DOHH2 (cell line): ENCODE measurements at regions not wholly inside any gene's neighbourhood (a gene's known extent, or its start where the extent isn't known, plus 50 kb on each side); places are given as distances from the start of the nearest gene placed in this dataset.

ENCODE experiments used
- H3F3A ChIP-seq: fragments of 200-600 bp; sonication (generic), shearing (Covaris generic); 2 replicates; pipeline ENCODE4 v1.6.0; 2016; ENCODE audit warnings: antibody characterized with exemption, mild to moderate bottlenecking; ENCODE audit not compliant: control insufficient read depth, insufficient read depth
- H3K27ac ChIP-seq: fragments of 200-600 bp; sonication (generic); 2 replicates; pipeline ENCODE4 v1.5.1; 2014; ENCODE audit warnings: low read depth, mild to moderate bottlenecking, low read length, moderate library complexity
- H3K27me3 ChIP-seq: fragments of 200-600 bp; sonication (generic); 2 replicates; pipeline ENCODE4 v1.6.1; 2014; ENCODE audit warnings: mild to moderate bottlenecking, low read length, mixed read lengths; ENCODE audit not compliant: control insufficient read depth
- H3K36me3 ChIP-seq: fragments of 200-600 bp; sonication (generic); 2 replicates; pipeline ENCODE4 v1.6.1; 2014; ENCODE audit warnings: mild to moderate bottlenecking, low read length, moderate library complexity, mixed read lengths; ENCODE audit not compliant: control insufficient read depth
- H3K4me1 ChIP-seq: fragments of 200-600 bp; sonication (generic); 2 replicates; pipeline ENCODE4 v1.6.1; 2014; ENCODE audit warnings: mild to moderate bottlenecking, low read length, mixed read lengths; ENCODE audit not compliant: control insufficient read depth
- H3K4me2 ChIP-seq: fragments of 200-600 bp; sonication (generic); 2 replicates; pipeline ENCODE4 v1.6.0; 2014; ENCODE audit warnings: mild to moderate bottlenecking, low read length, moderate library complexity
- H3K4me3 ChIP-seq: fragments of 200-600 bp; sonication (generic); 2 replicates; pipeline ENCODE4 v1.5.1; 2014; ENCODE audit warnings: mild to moderate bottlenecking, low read length, mixed read lengths
- H3K79me2 ChIP-seq: fragments of 200-600 bp; sonication (generic); 2 replicates; pipeline ENCODE4 v1.6.1; 2014; ENCODE audit warnings: mild to moderate bottlenecking, low read length, mixed read lengths; ENCODE audit not compliant: control insufficient read depth
- H3K9me2 ChIP-seq: fragments of 200-600 bp; sonication (generic); replicated peaks from 2 replicates; pipeline ENCODE4 v1.6.1; 2014; ENCODE audit warnings: mild to moderate bottlenecking, low read length, mixed read lengths; ENCODE audit not compliant: control insufficient read depth
- H3K9me3 ChIP-seq: fragments of 200-600 bp; sonication (generic); 2 replicates; pipeline ENCODE4 v1.6.1; 2014; ENCODE audit warnings: antibody characterized with exemption, low read length, mixed read lengths; ENCODE audit not compliant: control insufficient read depth, insufficient read depth
- H4K20me1 ChIP-seq: fragments of 200-600 bp; sonication (generic); 2 replicates; pipeline ENCODE4 v1.6.0; 2014; ENCODE audit warnings: low read depth, mild to moderate bottlenecking, antibody characterized with exemption, low read length, moderate library complexity; ENCODE audit not compliant: control insufficient read depth, insufficient read depth
- EZH2phosphoT487 ChIP-seq: fragments of 200-600 bp; sonication (generic); IDR thresholded peaks from 2 replicates; pipeline ENCODE4 v1.6.1; 2017; ENCODE audit warnings: borderline replicate concordance, mild to moderate bottlenecking, antibody characterized with exemption, low read length, moderate library complexity, mixed read lengths
- TF ChIP-seq, protein P1 (sequence below): fragments of 200-600 bp; sonication (generic); IDR thresholded peaks from one replicate; pipeline ENCODE4 v1.5.1; 2014; ENCODE audit warnings: antibody characterized with exemption, mild to moderate bottlenecking, low read depth, low read length; ENCODE audit not compliant: poor library complexity, severe bottlenecking

DNA sequence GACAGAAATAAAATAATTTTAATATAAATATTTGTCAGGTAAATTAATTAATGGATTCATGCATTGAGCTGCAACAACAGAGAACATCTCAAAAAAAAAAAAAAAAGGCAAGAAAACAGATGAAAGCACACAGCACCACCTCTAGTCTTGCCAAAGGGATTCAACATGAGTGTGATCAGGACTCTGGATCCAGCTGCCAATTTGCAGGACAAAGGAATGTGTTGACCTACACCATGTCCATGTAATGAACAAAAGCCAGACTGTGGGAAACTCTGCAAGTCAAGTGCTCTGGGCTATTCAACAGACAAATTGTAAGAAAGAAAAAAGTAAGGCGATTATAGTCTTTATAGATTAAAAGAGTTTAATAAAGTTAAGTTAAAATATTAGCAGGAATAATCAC, 769.3 kb downstream of the TLR4 start:
- Histone ChIP-seq H3K27ac (no peak overlapping the region), H3K4me3 (no peak overlapping the region), H3K36me3 (no peaks in the 10 kb centered on the region), H3K9me3 (no peaks in the 10 kb centered on the region), H3K4me2 (no peak overlapping the region), H3K9me2 (no peaks in the 10 kb centered on the region), H3K27me3 (no peaks in the 10 kb centered on the region), H3K4me1 (no peaks in the 10 kb centered on the region), H4K20me1 (no peaks in the 10 kb centered on the region), H3F3A (no peaks in the 10 kb centered on the region), H3K79me2 (no peaks in the 10 kb centered on the region)
- TF ChIP-seq, protein P1, sequence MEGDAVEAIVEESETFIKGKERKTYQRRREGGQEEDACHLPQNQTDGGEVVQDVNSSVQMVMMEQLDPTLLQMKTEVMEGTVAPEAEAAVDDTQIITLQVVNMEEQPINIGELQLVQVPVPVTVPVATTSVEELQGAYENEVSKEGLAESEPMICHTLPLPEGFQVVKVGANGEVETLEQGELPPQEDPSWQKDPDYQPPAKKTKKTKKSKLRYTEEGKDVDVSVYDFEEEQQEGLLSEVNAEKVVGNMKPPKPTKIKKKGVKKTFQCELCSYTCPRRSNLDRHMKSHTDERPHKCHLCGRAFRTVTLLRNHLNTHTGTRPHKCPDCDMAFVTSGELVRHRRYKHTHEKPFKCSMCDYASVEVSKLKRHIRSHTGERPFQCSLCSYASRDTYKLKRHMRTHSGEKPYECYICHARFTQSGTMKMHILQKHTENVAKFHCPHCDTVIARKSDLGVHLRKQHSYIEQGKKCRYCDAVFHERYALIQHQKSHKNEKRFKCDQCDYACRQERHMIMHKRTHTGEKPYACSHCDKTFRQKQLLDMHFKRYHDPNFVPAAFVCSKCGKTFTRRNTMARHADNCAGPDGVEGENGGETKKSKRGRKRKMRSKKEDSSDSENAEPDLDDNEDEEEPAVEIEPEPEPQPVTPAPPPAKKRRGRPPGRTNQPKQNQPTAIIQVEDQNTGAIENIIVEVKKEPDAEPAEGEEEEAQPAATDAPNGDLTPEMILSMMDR, result no peak
- TF ChIP-seq EZH2phosphoT487, result no peak

DNA sequence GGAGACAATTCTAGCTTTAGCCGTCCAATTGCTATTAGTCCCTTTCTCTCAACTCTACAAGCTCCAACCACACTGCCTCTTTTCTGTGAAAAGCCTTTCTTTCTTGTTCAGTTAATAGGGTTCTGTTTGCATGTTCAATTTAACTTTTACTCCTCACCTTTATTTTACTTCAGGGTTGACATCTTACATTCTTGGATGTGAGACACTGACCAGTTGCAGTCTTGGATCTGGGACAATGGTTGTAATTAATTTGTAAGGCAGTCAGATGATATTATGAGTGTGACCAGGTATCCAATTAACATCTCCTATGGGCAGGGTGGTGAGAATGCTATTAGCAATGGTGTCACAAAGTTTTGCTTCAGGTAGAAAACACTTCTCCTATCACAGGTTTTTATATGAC, 774.5 kb downstream of the TLR4 start:
- TF ChIP-seq EZH2phosphoT487, result no peak
- TF ChIP-seq, protein P1, result no peak
- Histone ChIP-seq H3K4me2 (no peak overlapping the region), H3K27me3 (no peaks in the 10 kb centered on the region), H3K9me3 (no peaks in the 10 kb centered on the region), H3K4me1 (no peaks in the 10 kb centered on the region), H3K9me2 (no peaks in the 10 kb centered on the region), H3F3A (no peaks in the 10 kb centered on the region), H3K4me3 (no peak overlapping the region), H3K36me3 (no peaks in the 10 kb centered on the region), H3K27ac (no peak overlapping the region), H4K20me1 (no peaks in the 10 kb centered on the region), H3K79me2 (no peaks in the 10 kb centered on the region)

GRCh38 chr9:118482306-118482705, 778.1 kb downstream of the TLR4 start:
- H3K27ac ChIP-seq, result no peak overlapping the region
- TF ChIP-seq, protein P1, result no peak
- H3K4me3 ChIP-seq, result no peak overlapping the region
- H3K9me3 ChIP-seq, result no peaks in the 10 kb centered on the region
- H3K4me1 ChIP-seq, result no peaks in the 10 kb centered on the region
- no peaks in the 10 kb centered on the region for H3K36me3 ChIP-seq
- H3K79me2 ChIP-seq, result no peaks in the 10 kb centered on the region
- H3K9me2 ChIP-seq, result no peaks in the 10 kb centered on the region
- no peak overlapping the region for H3K4me2 ChIP-seq
- H3F3A ChIP-seq, result no peaks in the 10 kb centered on the region
- no peaks in the 10 kb centered on the region for H4K20me1 ChIP-seq
- no peaks in the 10 kb centered on the region for H3K27me3 ChIP-seq

- H3K4me2 ChIP-seq, result no peak overlapping the region
- no peaks in the 10 kb centered on the region for H3K4me1 ChIP-seq
- no peaks in the 10 kb centered on the region for H3K36me3 ChIP-seq
Measured at GRCh38 chr9:118483677-118484076, 779.5 kb downstream of the TLR4 start.

More at GRCh38 chr9:118483677-118484076, 779.5 kb downstream of the TLR4 start:
- H3K27ac ChIP-seq, result no peak overlapping the region
- no peaks in the 10 kb centered on the region for H4K20me1 ChIP-seq
- no peaks in the 10 kb centered on the region for H3K9me3 ChIP-seq
- H3K79me2 ChIP-seq, result no peaks in the 10 kb centered on the region
- no peaks in the 10 kb centered on the region for H3F3A ChIP-seq
- no peaks in the 10 kb centered on the region for H3K27me3 ChIP-seq
- no peak overlapping the region for H3K4me3 ChIP-seq
- H3K9me2 ChIP-seq, result no peaks in the 10 kb centered on the region
- TF ChIP-seq, protein P1, result no peak
- TF ChIP-seq EZH2phosphoT487, result no peak
